Keratinocyte (primary cell): ENCODE measurements at regions not wholly inside any gene's neighbourhood (a gene's known extent, or its start where the extent isn't known, plus 50 kb on each side); places are given as distances from the start of the nearest gene placed in this dataset.

ENCODE experiments used
- CTCF ChIP-seq, 3 experiments: IDR thresholded peaks in 1 of 3; conservative IDR thresholded peaks in 1 of 3; optimal IDR thresholded peaks in 1 of 3; 2 replicates in 2 of 3; 3 replicates in 1 of 3; pipeline versions ENCODE3 to v1.5.1; 2011; ENCODE audit warnings: low read length in 3 of 3, mild to moderate bottlenecking in 3 of 3, moderate library complexity in 2 of 3, control low read depth in 1 of 3, inconsistent platforms in 1 of 3; ENCODE audit not compliant: insufficient read depth in 2 of 3; ENCODE audit errors: extremely low read depth in 1 of 3
- EZH2 ChIP-seq: IDR thresholded peaks from one replicate; pipeline ENCODE4 v1.6.1; 2012; ENCODE audit warnings: inconsistent platforms, mild to moderate bottlenecking, low read length, moderate library complexity

- TF ChIP-seq CTCF (optimal IDR thresholded peaks at IDR 0.05 in 1 of 3, IDR thresholded peaks at IDR 0.05 in 1 of 3, conservative IDR thresholded peaks at IDR 0.05 in 1 of 3; ENCODE audit: extremely low read depth in 1 of 3, insufficient read depth in 2 of 3, low read length in 3 of 3) (peak in 2 of 3 experiments; percentile 10 to 51), EZH2 (no peak)
Measured at GRCh38 chr4:85147481-85148076, 181.1 kb upstream of the WDFY3 start.
